ENCODE measurements at regions not wholly inside any gene's neighbourhood (a gene's known extent, or its start where the extent isn't known, plus 50 kb on each side); places are given as distances from the start of the nearest gene placed in this dataset.

DNA sequence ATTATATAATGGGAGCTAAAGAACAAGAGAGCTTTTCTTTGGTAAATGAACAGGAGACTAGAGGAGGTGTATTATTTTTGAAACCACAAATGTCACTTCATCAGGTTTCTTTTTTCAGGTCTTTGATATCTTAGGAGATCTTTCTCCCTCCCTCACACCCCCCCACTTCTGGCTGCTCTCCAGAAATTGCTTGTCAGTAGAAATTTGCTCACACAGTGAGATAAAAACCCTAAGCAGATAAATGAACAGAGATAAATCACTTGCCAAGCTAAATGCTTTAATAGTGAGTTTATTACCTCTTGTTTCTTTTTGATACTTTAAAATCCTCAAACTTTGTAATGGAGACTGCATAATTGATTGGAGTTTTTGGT is 421.2 kb upstream of the TENM3 start:
- ATAC-seq (ENCODE audit: low read depth in 2 of 2), result no peak
- H3K4me3 Mint-ChIP-seq, result no peak overlapping the region

DNA sequence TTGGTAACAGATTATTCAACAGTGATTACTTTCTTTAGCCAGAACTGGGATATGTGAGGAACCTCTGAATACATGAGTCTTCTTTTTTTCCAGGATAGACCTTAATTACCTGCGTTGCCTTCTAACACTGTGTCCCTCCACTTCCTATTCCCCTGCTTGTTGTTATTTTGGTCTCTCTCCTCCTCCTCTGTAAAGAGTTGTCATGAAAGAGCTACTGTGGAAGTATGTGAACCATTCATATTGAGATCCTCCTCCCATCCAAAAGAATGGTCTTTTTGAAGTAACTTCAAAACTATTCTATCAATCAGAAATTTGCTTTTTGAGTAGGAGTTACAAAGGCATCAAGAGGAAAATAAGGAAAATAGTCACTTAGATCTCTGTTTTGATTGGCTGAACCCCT is 420.0 kb upstream of the TENM3 start:
- no peaks in the 10 kb centered on the region for H3K27me3 ChIP-seq (ENCODE audit: control insufficient read depth, insufficient read depth, low read length)
- no peak overlapping the region for H3K27ac Mint-ChIP-seq
- no peaks in the 10 kb centered on the region for H3K4me1 Mint-ChIP-seq

More for the DNA sequence above, 421.2 kb upstream of the TENM3 start:
- Histone ChIP-seq H3K4me1 (ENCODE audit: control insufficient read depth, insufficient read depth, low read length, poor library complexity, severe bottlenecking) (no peaks in the 10 kb centered on the region), H3K27me3 (ENCODE audit: control insufficient read depth, insufficient read depth, low read length) (no peaks in the 10 kb centered on the region), H3K36me3 (ENCODE audit: control insufficient read depth, insufficient read depth, low read length) (no peaks in the 10 kb centered on the region), H3K27ac (ENCODE audit: insufficient read depth, low read length, poor library complexity, severe bottlenecking) (no peak overlapping the region), H3K9me3 (ENCODE audit: control insufficient read depth in 2 of 2, low read length in 2 of 2) (no peaks in the 10 kb centered on the region), H3K4me3 (ENCODE audit: low read depth, low read length) (no peak overlapping the region)
- H3K9me3 Mint-ChIP-seq, result peaks cover 0 to 10% (median 2%) of the 10 kb centered on the region in 7 donors
- DNase-seq, result no peak
- no peaks in the 10 kb centered on the region for H3K36me3 Mint-ChIP-seq
- H3K27ac Mint-ChIP-seq, result no peak overlapping the region
- H3K27me3 Mint-ChIP-seq, result no peaks in the 10 kb centered on the region
- no peaks in the 10 kb centered on the region for H3K4me1 Mint-ChIP-seq

DNA sequence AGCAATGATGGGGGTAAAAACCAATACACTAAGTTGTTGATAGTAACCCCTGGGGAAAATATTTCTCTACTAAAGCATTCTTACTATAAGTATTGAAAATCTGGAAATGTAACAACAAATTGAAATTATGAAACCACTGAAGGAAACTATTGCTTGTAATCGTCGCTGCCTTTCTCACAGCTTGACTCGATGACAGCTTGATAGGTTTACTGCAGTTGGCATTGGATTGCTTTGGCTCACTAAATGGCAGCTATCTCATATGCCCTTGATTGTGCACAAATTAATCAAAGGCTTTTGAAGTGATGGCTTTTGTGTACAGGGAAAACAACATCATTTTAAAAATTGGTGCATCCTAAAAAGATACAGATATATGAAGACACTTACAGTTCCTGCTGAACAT is 419.6 kb upstream of the TENM3 start:
- no peak overlapping the region for H3K4me3 Mint-ChIP-seq
- H3K4me1 Mint-ChIP-seq, result no peaks in the 10 kb centered on the region
- H3K9me3 ChIP-seq (ENCODE audit: control insufficient read depth in 2 of 2, low read length in 2 of 2), result no peaks in the 10 kb centered on the region
- peaks cover 0 to 10% (median 3%) of the 10 kb centered on the region in 7 donors for H3K9me3 Mint-ChIP-seq
- H3K36me3 ChIP-seq (ENCODE audit: control insufficient read depth, insufficient read depth, low read length), result no peaks in the 10 kb centered on the region
- H3K36me3 Mint-ChIP-seq, result no peaks in the 10 kb centered on the region
- H3K4me1 ChIP-seq (ENCODE audit: control insufficient read depth, insufficient read depth, low read length, poor library complexity, severe bottlenecking), result no peaks in the 10 kb centered on the region
- ATAC-seq (ENCODE audit: low read depth in 2 of 2), result no peak
- H3K4me3 ChIP-seq (ENCODE audit: low read depth, low read length), result no peak overlapping the region
- no peaks in the 10 kb centered on the region for H3K27me3 Mint-ChIP-seq
- DNase-seq, result no peak
- no peak overlapping the region for H3K27ac Mint-ChIP-seq
- no peaks in the 10 kb centered on the region for H3K27me3 ChIP-seq (ENCODE audit: control insufficient read depth, insufficient read depth, low read length)
- no peak overlapping the region for H3K27ac ChIP-seq (ENCODE audit: insufficient read depth, low read length, poor library complexity, severe bottlenecking)

More for the DNA sequence above, 420.0 kb upstream of the TENM3 start:
- ATAC-seq (ENCODE audit: low read depth in 2 of 2) (no peak), DNase-seq (no peak)
- Mint-ChIP-seq H3K4me3 (no peak overlapping the region), H3K27me3 (no peaks in the 10 kb centered on the region), H3K36me3 (no peaks in the 10 kb centered on the region), H3K9me3 (peaks cover 0 to 10% (median 2%) of the 10 kb centered on the region in 7 donors)
- Histone ChIP-seq H3K9me3 (ENCODE audit: control insufficient read depth in 2 of 2, low read length in 2 of 2) (no peaks in the 10 kb centered on the region), H3K36me3 (ENCODE audit: control insufficient read depth, insufficient read depth, low read length) (no peaks in the 10 kb centered on the region), H3K4me1 (ENCODE audit: control insufficient read depth, insufficient read depth, low read length, poor library complexity, severe bottlenecking) (no peaks in the 10 kb centered on the region), H3K27ac (ENCODE audit: insufficient read depth, low read length, poor library complexity, severe bottlenecking) (no peak overlapping the region), H3K4me3 (ENCODE audit: low read depth, low read length) (no peak overlapping the region)

DNA sequence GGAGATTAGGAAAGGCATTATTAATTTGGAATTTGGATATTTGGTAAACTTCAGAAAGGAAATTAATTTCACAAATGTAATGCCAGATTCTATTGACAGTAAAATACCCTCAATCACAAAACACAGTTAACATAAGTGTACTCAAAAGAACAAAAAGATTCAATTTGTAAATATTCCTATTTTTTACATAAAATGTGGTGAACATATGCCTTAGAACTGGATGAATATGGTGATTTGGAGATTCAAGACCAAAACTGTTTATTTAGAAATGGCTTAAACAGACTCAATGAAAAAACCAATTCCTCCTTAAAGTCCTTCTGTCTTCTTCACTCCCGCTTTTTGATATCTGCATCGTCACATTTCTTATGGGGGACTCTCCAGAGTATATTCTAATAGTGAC is 417.6 kb upstream of the TENM3 start:
- no peak overlapping the region for H3K4me3 Mint-ChIP-seq

DNA sequence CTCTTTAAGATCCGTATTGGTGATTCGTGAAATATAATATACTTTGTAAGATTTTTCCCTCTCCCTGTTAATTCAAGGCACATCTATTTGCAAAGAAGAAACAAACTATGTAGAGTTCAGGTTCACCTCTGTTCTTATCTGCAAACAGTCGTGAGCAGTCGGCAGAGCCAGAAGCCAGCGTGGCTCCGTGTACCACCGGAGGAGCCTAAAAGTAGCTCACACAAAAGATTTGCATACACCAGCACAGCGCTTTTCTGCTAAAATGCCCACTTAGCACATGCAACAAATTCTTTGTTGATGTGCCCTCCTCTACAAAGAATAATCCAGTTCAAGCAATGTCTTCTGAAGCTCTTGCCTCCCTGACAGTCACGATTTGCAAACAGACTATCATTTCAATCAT is 416.0 kb upstream of the TENM3 start:
- Histone ChIP-seq H3K36me3 (ENCODE audit: control insufficient read depth, insufficient read depth, low read length) (no peaks in the 10 kb centered on the region), H3K9me3 (ENCODE audit: control insufficient read depth in 2 of 2, low read length in 2 of 2) (no peaks in the 10 kb centered on the region), H3K4me3 (ENCODE audit: low read depth, low read length) (no peak overlapping the region), H3K4me1 (ENCODE audit: control insufficient read depth, insufficient read depth, low read length, poor library complexity, severe bottlenecking) (no peaks in the 10 kb centered on the region), H3K27ac (ENCODE audit: insufficient read depth, low read length, poor library complexity, severe bottlenecking) (no peak overlapping the region), H3K27me3 (ENCODE audit: control insufficient read depth, insufficient read depth, low read length) (no peaks in the 10 kb centered on the region)
- H3K27me3 Mint-ChIP-seq, result no peaks in the 10 kb centered on the region
- H3K27ac Mint-ChIP-seq, result no peak overlapping the region
- no peaks in the 10 kb centered on the region for H3K36me3 Mint-ChIP-seq
- H3K9me3 Mint-ChIP-seq, result peaks cover 0 to 7% (median 3%) of the 10 kb centered on the region in 7 donors
- DNase-seq (no peak), ATAC-seq (ENCODE audit: low read depth in 2 of 2) (no peak)
- no peaks in the 10 kb centered on the region for H3K4me1 Mint-ChIP-seq
- no peak overlapping the region for H3K4me3 Mint-ChIP-seq

More for the DNA sequence above, 417.6 kb upstream of the TENM3 start:
- Histone ChIP-seq H3K4me1 (ENCODE audit: control insufficient read depth, insufficient read depth, low read length, poor library complexity, severe bottlenecking) (no peaks in the 10 kb centered on the region), H3K27ac (ENCODE audit: insufficient read depth, low read length, poor library complexity, severe bottlenecking) (no peak overlapping the region), H3K4me3 (ENCODE audit: low read depth, low read length) (no peak overlapping the region), H3K36me3 (ENCODE audit: control insufficient read depth, insufficient read depth, low read length) (no peaks in the 10 kb centered on the region), H3K9me3 (ENCODE audit: control insufficient read depth in 2 of 2, low read length in 2 of 2) (no peaks in the 10 kb centered on the region), H3K27me3 (ENCODE audit: control insufficient read depth, insufficient read depth, low read length) (no peaks in the 10 kb centered on the region)
- no peak overlapping the region for H3K27ac Mint-ChIP-seq
- no peak for DNase-seq
- H3K4me1 Mint-ChIP-seq, result no peaks in the 10 kb centered on the region
- H3K9me3 Mint-ChIP-seq, result peaks cover 0 to 7% (median 4%) of the 10 kb centered on the region in 7 donors
- no peaks in the 10 kb centered on the region for H3K36me3 Mint-ChIP-seq
- ATAC-seq (ENCODE audit: low read depth in 2 of 2), result no peak
- H3K27me3 Mint-ChIP-seq, result no peaks in the 10 kb centered on the region

DNA sequence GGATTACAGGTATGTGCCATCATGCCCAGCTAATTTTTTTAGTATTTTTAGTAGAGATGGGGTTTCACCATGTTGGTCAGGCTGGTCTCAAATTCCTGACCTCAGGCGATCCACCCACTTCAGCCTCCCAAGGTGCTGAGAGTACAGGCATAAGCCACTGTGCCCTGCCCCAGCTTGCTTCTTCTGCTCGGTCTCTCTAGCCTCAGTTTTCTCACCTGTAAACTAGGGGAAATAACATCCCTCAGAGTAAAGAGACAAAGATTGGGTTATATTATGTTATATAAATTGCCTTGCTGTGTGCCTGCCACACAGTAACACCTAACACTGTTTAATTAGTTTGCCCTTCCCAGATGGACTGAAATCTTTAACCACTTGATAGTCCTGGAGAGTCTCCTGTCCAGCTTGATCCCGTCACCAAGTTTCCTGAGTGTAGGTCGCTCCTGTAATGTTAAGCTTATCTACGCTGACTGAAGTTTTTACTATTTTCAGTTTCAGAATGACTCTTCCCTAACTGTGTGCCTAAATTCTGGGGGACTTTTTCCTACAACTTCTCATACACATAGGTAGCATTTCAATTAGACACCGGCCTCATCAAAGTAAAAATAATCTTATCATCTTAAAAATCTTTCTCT is 412.7 kb upstream of the TENM3 start:
- Mint-ChIP-seq H3K9me3 (peaks cover 0 to 9% (median 3%) of the 10 kb centered on the region in 7 donors), H3K4me3 (no peak overlapping the region), H3K36me3 (no peaks in the 10 kb centered on the region), H3K4me1 (no peaks in the 10 kb centered on the region), H3K27ac (no peak overlapping the region), H3K27me3 (no peaks in the 10 kb centered on the region)
- Histone ChIP-seq H3K4me3 (ENCODE audit: low read depth, low read length) (no peak overlapping the region), H3K27me3 (ENCODE audit: control insufficient read depth, insufficient read depth, low read length) (no peaks in the 10 kb centered on the region), H3K9me3 (ENCODE audit: control insufficient read depth in 2 of 2, low read length in 2 of 2) (no peaks in the 10 kb centered on the region), H3K4me1 (ENCODE audit: control insufficient read depth, insufficient read depth, low read length, poor library complexity, severe bottlenecking) (no peaks in the 10 kb centered on the region), H3K27ac (ENCODE audit: insufficient read depth, low read length, poor library complexity, severe bottlenecking) (no peak overlapping the region), H3K36me3 (ENCODE audit: control insufficient read depth, insufficient read depth, low read length) (no peaks in the 10 kb centered on the region)
- ATAC-seq (ENCODE audit: low read depth in 2 of 2) (no peak), DNase-seq (no peak)

DNA sequence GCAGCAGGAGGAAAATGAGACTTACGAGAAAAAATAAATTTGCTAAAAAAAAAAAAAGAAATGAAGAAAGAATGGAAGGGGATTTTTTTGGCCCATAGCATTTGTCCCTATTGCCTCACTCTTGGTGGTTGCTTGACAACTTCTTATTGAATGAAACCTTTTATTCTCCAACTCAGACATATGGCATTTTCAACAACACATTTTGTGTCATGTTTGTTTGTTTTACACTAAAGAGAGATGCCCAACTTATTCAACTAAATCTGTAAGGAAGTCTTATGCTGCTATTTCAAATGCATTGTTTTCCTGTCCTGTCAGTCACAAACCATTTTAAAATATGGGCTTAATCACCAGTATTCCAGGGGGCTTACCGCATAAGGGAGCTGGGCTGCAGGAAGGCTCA is 409.1 kb upstream of the TENM3 start:
- no peaks in the 10 kb centered on the region for H3K27me3 ChIP-seq (ENCODE audit: control insufficient read depth, insufficient read depth, low read length)
- H3K36me3 ChIP-seq (ENCODE audit: control insufficient read depth, insufficient read depth, low read length), result no peaks in the 10 kb centered on the region
- no peaks in the 10 kb centered on the region for H3K27me3 Mint-ChIP-seq
- no peaks in the 10 kb centered on the region for H3K9me3 ChIP-seq (ENCODE audit: control insufficient read depth in 2 of 2, low read length in 2 of 2)
- H3K4me1 ChIP-seq (ENCODE audit: control insufficient read depth, insufficient read depth, low read length, poor library complexity, severe bottlenecking), result no peaks in the 10 kb centered on the region
- H3K4me3 ChIP-seq (ENCODE audit: low read depth, low read length), result no peak overlapping the region
- H3K4me1 Mint-ChIP-seq, result no peaks in the 10 kb centered on the region
- no peaks in the 10 kb centered on the region for H3K36me3 Mint-ChIP-seq
- DNase-seq (no peak), ATAC-seq (ENCODE audit: low read depth in 2 of 2) (no peak)
- no peak overlapping the region for H3K27ac ChIP-seq (ENCODE audit: insufficient read depth, low read length, poor library complexity, severe bottlenecking)
- H3K27ac Mint-ChIP-seq, result no peak overlapping the region
- H3K4me3 Mint-ChIP-seq, result no peak overlapping the region
- H3K9me3 Mint-ChIP-seq, result peaks cover 0 to 7% (median 3%) of the 10 kb centered on the region in 7 donors

DNA sequence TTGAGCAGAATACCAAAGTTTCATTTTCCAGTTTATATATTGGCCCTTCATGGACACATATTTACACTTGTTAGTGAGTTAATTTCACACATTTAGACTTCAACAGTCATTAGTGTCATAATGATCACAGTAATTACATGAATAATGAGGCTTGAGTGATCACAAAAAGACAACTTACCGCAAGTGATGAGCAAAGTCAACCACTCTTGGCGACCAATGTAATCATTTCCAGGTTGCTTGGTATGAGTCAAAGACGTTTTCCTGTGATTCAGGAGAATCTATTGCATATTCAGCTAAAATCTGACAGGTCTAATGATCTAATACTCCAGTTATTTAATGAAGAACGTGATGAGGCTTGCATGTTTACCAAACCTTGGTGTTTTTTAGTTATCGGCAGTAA is 407.9 kb upstream of the TENM3 start:
- Histone ChIP-seq H3K27ac (ENCODE audit: insufficient read depth, low read length, poor library complexity, severe bottlenecking) (no peak overlapping the region), H3K27me3 (ENCODE audit: control insufficient read depth, insufficient read depth, low read length) (no peaks in the 10 kb centered on the region), H3K36me3 (ENCODE audit: control insufficient read depth, insufficient read depth, low read length) (no peaks in the 10 kb centered on the region), H3K4me1 (ENCODE audit: control insufficient read depth, insufficient read depth, low read length, poor library complexity, severe bottlenecking) (no peaks in the 10 kb centered on the region), H3K4me3 (ENCODE audit: low read depth, low read length) (no peak overlapping the region), H3K9me3 (ENCODE audit: control insufficient read depth in 2 of 2, low read length in 2 of 2) (no peaks in the 10 kb centered on the region)
- no peak for ATAC-seq (ENCODE audit: low read depth in 2 of 2)
- Mint-ChIP-seq H3K27me3 (no peaks in the 10 kb centered on the region), H3K27ac (no peak overlapping the region), H3K4me1 (no peaks in the 10 kb centered on the region), H3K9me3 (peaks cover 0 to 7% (median 3%) of the 10 kb centered on the region in 7 donors), H3K4me3 (no peak overlapping the region), H3K36me3 (no peaks in the 10 kb centered on the region)
- no peak for DNase-seq
